Gastroesophageal sphincter (tissue), 4 donors: ENCODE measurements at regions not wholly inside any gene's neighbourhood (a gene's known extent, or its start where the extent isn't known, plus 50 kb on each side); places are given as distances from the start of the nearest gene placed in this dataset.

Source experiments
- ATAC-seq: fragments of 150-250 bp; one replicate; pipeline ENCODE4 v1.9.1; 2016; ENCODE audit warnings: mild to moderate bottlenecking, moderate library complexity
- H3K27ac ChIP-seq, 4 donors: fragments of 200-600 bp; sonication (generic) in 3 of 4; 1 replicate in 3 of 4; 2 replicates in 1 of 4; pipeline ENCODE4 v1.5.1; 2016 to 2019
- H3K27me3 ChIP-seq: fragments of 200-600 bp; sonication (generic); one replicate; pipeline ENCODE4 v1.5.1; 2019
- H3K36me3 ChIP-seq, 2 donors: fragments of 200-600 bp; sonication (generic); one replicate each; pipeline ENCODE4 v1.5.1; 2019; ENCODE audit warnings: control low read depth in 1 of 2
- H3K4me1 ChIP-seq, 3 donors: fragments of 200-600 bp; sonication (generic); 1 replicate in 2 of 3; 2 replicates in 1 of 3; pipeline ENCODE4 v1.5.1; 2016 to 2019; ENCODE audit warnings: control low read depth in 2 of 3
- H3K4me3 ChIP-seq, 2 donors: fragments of 200-600 bp; sonication (generic); one replicate each; pipeline ENCODE4 v1.5.1; 2019; ENCODE audit warnings: mild to moderate bottlenecking in 1 of 2, moderate library complexity in 1 of 2
- H3K9me3 ChIP-seq, 3 donors: fragments of 200-600 bp; sonication (generic); one replicate each; pipeline ENCODE4 v1.5.1; 2017 to 2019; ENCODE audit warnings: control low read depth in 2 of 3
- CTCF ChIP-seq, 4 experiments: fragments of 200-600 bp in 2 of 4; fragments of 450-650 bp in 2 of 4; sonication (generic) in 1 of 4; IDR thresholded peaks; one replicate each; pipeline ENCODE4 v1.5.1; 2017 to 2019; ENCODE audit warnings: antibody characterized with exemption in 4 of 4, mild to moderate bottlenecking in 2 of 4, moderate library complexity in 2 of 4
- EP300 ChIP-seq: sonication (generic); formaldehyde crosslinking; IDR thresholded peaks from one replicate; pipeline ENCODE4 v1.6.1; 2017; ENCODE audit warnings: antibody characterized with exemption, mild to moderate bottlenecking
- POLR2A ChIP-seq, 2 donors: fragments of 450-650 bp; IDR thresholded peaks; one replicate each; pipeline ENCODE4 v1.6.1; 2017; ENCODE audit warnings: antibody characterized with exemption in 2 of 2, mild to moderate bottlenecking in 2 of 2, moderate library complexity in 1 of 2
- POLR2AphosphoS5 ChIP-seq: sonication (generic); formaldehyde crosslinking; IDR thresholded peaks from one replicate; pipeline ENCODE4 v1.6.1; 2017; ENCODE audit warnings: antibody characterized with exemption
- WGBS, 2 donors: methylation state at CpG; one replicate each; pipeline ENCODE4 v1.1.5; 2018; ENCODE audit warnings: low coverage in 1 of 2; 5-methylcytosine and 5-hydroxymethylcytosine counted together

DNA sequence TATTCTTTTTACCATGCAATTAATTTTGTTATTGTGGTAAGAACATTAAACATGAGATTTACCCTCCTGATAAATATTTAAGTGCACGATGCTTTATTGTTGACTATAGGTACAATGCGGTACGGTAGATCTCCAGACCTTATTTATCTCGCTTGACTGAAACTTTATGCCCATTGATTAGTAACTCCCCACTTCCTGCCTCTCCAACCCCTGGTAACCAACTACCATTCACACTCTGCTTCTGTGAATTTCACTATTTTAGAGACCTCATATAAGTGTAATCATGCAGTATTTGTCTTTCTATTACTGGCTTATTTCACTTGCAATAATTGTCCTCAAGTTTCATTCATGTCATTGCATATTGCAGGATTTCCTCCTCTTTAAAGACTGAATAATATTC is 195.7 kb upstream of the ID2 start:
- no peak overlapping the region for H3K27ac ChIP-seq
- ATAC-seq: no peak
- H3K4me1 ChIP-seq: peaks cover 0 to 8% (median 0%) of the 10 kb centered on the region in 3 donors
- no peak overlapping the region for H3K4me3 ChIP-seq
- H3K36me3 ChIP-seq: no peaks in the 10 kb centered on the region
- TF ChIP-seq CTCF (IDR thresholded peaks at IDR 0.05) (no peak), POLR2AphosphoS5 (no peak), EP300 (no peak), POLR2A (IDR thresholded peaks at IDR 0.05) (no peak)
- 82 to 100% methylated on average over 4 of the region's 4 CpGs for WGBS, 2 donors
- H3K27me3 ChIP-seq: no peaks in the 10 kb centered on the region
- H3K9me3 ChIP-seq: no peaks in the 10 kb centered on the region

- H3K27ac ChIP-seq: no peak overlapping the region
- peaks cover 0 to 14% (median 0%) of the 10 kb centered on the region in 3 donors for H3K4me1 ChIP-seq
- no peak overlapping the region for H3K4me3 ChIP-seq
Observed at GRCh38 chr2:8487461-8487932, 194.4 kb upstream of the ID2 start.

GRCh38 chr2:8488001-8488738 is 193.7 kb upstream of the ID2 start:
- no peaks in the 10 kb centered on the region for H3K9me3 ChIP-seq
- no peak for ATAC-seq
- H3K27ac ChIP-seq: no peak overlapping the region
- TF ChIP-seq POLR2A (IDR thresholded peaks at IDR 0.05): no peak
- no peak for TF ChIP-seq CTCF (IDR thresholded peaks at IDR 0.05)
- TF ChIP-seq EP300: no peak
- no peak for TF ChIP-seq POLR2AphosphoS5
- no peak overlapping the region for H3K4me3 ChIP-seq
- H3K36me3 ChIP-seq: no peaks in the 10 kb centered on the region
- 74 to 78% methylated on average over 8 to 18 of the region's 23 CpGs for WGBS, 2 donors
- peaks cover 0 to 14% (median 0%) of the 10 kb centered on the region in 3 donors for H3K4me1 ChIP-seq
- H3K27me3 ChIP-seq: no peaks in the 10 kb centered on the region

More at GRCh38 chr2:8487461-8487932, 194.4 kb upstream of the ID2 start:
- Histone ChIP-seq H3K36me3 (no peaks in the 10 kb centered on the region), H3K27me3 (no peaks in the 10 kb centered on the region), H3K9me3 (no peaks in the 10 kb centered on the region)
- no peak for ATAC-seq
- TF ChIP-seq POLR2AphosphoS5: no peak
- TF ChIP-seq POLR2A (IDR thresholded peaks at IDR 0.05): no peak
- TF ChIP-seq CTCF (IDR thresholded peaks at IDR 0.05): no peak
- no peak for TF ChIP-seq EP300
- 50 to 70% methylated on average over 6 of the region's 16 CpGs for WGBS, 2 donors

DNA sequence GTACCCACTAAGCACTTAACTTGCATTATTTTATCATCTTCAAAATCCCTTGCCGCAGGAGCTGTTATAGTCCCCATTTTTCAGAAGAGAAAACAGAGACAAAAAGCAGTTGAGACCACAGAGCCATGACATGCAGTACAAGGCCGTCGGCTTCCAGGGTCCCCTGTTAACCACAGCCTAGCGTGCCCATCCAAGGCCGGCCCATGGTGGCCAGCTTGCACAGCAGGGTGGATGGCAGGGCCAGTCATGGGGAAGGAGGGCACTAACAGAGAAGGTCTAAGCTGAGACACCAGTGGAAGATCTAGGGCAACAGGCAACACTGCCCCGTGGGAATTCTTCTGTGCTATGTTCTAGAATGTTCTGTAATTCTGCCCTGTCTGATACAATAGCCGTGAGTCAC is 192.6 kb upstream of the ID2 start:
- 86 to 100% methylated on average over 3 of the region's 7 CpGs for WGBS, 2 donors
- TF ChIP-seq POLR2A (IDR thresholded peaks at IDR 0.05): no peak
- no peak for TF ChIP-seq CTCF (IDR thresholded peaks at IDR 0.05)
- TF ChIP-seq POLR2AphosphoS5: no peak
- TF ChIP-seq EP300: no peak
- ATAC-seq: no peak

DNA sequence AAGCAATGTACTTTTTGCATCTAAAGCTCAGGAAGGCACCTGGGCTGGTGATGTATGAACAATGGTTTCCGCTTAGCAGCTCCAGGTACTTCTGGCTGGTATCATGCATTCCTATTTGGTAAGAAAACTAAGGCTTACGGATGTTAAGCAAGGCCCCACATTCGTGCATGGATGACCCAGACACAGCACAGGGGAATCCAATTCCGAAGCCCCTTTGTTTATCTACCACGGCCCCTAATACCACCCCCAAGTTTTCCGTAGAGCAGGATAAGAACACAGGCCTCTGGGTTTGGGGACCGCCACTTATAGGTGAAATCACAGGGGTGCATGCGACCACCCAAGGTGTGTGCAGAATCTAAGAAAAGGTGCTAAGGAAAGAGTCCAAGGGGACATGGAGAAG is 192.1 kb upstream of the ID2 start:
- TF ChIP-seq POLR2A (IDR thresholded peaks at IDR 0.05) (no peak), EP300 (no peak), POLR2AphosphoS5 (no peak), CTCF (IDR thresholded peaks at IDR 0.05) (no peak)
- WGBS, 2 donors: 87% methylated on average over 3 of the region's 8 CpGs; no CpG with 5 or more reads in 1 of the 2 donors
- Histone ChIP-seq H3K27me3 (no peaks in the 10 kb centered on the region), H3K27ac (no peak overlapping the region), H3K36me3 (no peaks in the 10 kb centered on the region), H3K4me3 (no peak overlapping the region), H3K4me1 (peaks cover 0 to 21% (median 0%) of the 10 kb centered on the region in 3 donors), H3K9me3 (no peaks in the 10 kb centered on the region)
- ATAC-seq: no peak

More for the DNA sequence above, 192.6 kb upstream of the ID2 start:
- H3K27ac ChIP-seq: no peak overlapping the region
- no peak overlapping the region for H3K4me3 ChIP-seq
- peaks cover 0 to 19% (median 0%) of the 10 kb centered on the region in 3 donors for H3K4me1 ChIP-seq
- no peaks in the 10 kb centered on the region for H3K36me3 ChIP-seq
- no peaks in the 10 kb centered on the region for H3K27me3 ChIP-seq
- H3K9me3 ChIP-seq: no peaks in the 10 kb centered on the region
